ENCODE measurements at regions not wholly inside any gene's neighbourhood (a gene's known extent, or its start where the extent isn't known, plus 50 kb on each side); places are given as distances from the start of the nearest gene placed in this dataset.

DNA sequence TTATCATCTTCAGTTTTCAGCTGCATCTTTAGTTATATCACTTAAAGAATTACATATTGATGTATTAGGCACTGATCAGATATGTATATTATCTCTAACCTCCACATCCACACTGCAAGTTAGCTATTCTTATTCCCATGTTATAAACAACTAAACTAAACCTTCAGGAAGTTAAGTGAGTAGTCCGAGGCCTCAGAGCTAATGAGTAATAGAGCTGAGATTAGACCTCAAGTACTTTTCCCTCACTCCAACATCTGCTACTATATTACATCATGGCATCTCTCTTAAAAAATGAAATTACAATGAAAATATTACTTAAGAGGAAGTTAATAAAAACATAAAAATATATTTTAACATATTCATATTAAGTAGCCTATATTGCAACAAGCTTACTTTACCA is 183.6 kb upstream of the MAP2 start:
- no peaks in the 10 kb centered on the region for H3K27me3 ChIP-seq (ENCODE audit: control insufficient read depth in 4 of 4, insufficient read depth in 4 of 4, low read length in 3 of 4)
- no peak overlapping the region for H3K9ac ChIP-seq (ENCODE audit: low read depth in 1 of 2, low read length in 2 of 2)
- WGBS, result 62% methylated on average over 1 of the region's 1 CpG
- DNase-seq (ENCODE audit: low spot score), result no peak
- no peaks in the 10 kb centered on the region for H3K4me1 ChIP-seq (ENCODE audit: control insufficient read depth in 4 of 4, insufficient read depth in 4 of 4, low read length in 3 of 4)
- no peaks in the 10 kb centered on the region for H3K36me3 ChIP-seq (ENCODE audit: control insufficient read depth in 4 of 4, insufficient read depth in 3 of 4, low read depth in 1 of 4, low read length in 3 of 4)
- H3K9me3 ChIP-seq (ENCODE audit: control insufficient read depth in 4 of 4, low read length in 3 of 4), result peaks cover 0 to 7% (median 2%) of the 10 kb centered on the region in 4 donors
- H3K27ac ChIP-seq (ENCODE audit: low read depth in 1 of 2, low read length in 2 of 2), result no peak overlapping the region
- TF ChIP-seq FOXA1 (IDR thresholded peaks at IDR 0.05) (no peak), GABPA (IDR thresholded peaks at IDR 0.05 in 1 of 2, conservative IDR thresholded peaks at IDR 0.05 in 1 of 2) (no peak), NR2F2 (IDR thresholded peaks at IDR 0.05) (no peak), JUND (IDR thresholded peaks at IDR 0.05) (no peak), HNF4G (IDR thresholded peaks at IDR 0.05) (no peak), FOXA2 (IDR thresholded peaks at IDR 0.05) (no peak), HNF4A (conservative IDR thresholded peaks at IDR 0.05) (no peak), YY1 (IDR thresholded peaks at IDR 0.05) (no peak), RXRA (IDR thresholded peaks at IDR 0.05) (no peak), RAD21 (IDR thresholded peaks at IDR 0.05) (no peak), SP1 (IDR thresholded peaks at IDR 0.05) (no peak), EGR1 (IDR thresholded peaks at IDR 0.05; ENCODE audit: low read depth in 2 of 2) (no peak)
- TF ChIP-seq, protein P1, sequence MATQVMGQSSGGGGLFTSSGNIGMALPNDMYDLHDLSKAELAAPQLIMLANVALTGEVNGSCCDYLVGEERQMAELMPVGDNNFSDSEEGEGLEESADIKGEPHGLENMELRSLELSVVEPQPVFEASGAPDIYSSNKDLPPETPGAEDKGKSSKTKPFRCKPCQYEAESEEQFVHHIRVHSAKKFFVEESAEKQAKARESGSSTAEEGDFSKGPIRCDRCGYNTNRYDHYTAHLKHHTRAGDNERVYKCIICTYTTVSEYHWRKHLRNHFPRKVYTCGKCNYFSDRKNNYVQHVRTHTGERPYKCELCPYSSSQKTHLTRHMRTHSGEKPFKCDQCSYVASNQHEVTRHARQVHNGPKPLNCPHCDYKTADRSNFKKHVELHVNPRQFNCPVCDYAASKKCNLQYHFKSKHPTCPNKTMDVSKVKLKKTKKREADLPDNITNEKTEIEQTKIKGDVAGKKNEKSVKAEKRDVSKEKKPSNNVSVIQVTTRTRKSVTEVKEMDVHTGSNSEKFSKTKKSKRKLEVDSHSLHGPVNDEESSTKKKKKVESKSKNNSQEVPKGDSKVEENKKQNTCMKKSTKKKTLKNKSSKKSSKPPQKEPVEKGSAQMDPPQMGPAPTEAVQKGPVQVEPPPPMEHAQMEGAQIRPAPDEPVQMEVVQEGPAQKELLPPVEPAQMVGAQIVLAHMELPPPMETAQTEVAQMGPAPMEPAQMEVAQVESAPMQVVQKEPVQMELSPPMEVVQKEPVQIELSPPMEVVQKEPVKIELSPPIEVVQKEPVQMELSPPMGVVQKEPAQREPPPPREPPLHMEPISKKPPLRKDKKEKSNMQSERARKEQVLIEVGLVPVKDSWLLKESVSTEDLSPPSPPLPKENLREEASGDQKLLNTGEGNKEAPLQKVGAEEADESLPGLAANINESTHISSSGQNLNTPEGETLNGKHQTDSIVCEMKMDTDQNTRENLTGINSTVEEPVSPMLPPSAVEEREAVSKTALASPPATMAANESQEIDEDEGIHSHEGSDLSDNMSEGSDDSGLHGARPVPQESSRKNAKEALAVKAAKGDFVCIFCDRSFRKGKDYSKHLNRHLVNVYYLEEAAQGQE (IDR thresholded peaks at IDR 0.05), result no peak
- TF ChIP-seq, protein P2, sequence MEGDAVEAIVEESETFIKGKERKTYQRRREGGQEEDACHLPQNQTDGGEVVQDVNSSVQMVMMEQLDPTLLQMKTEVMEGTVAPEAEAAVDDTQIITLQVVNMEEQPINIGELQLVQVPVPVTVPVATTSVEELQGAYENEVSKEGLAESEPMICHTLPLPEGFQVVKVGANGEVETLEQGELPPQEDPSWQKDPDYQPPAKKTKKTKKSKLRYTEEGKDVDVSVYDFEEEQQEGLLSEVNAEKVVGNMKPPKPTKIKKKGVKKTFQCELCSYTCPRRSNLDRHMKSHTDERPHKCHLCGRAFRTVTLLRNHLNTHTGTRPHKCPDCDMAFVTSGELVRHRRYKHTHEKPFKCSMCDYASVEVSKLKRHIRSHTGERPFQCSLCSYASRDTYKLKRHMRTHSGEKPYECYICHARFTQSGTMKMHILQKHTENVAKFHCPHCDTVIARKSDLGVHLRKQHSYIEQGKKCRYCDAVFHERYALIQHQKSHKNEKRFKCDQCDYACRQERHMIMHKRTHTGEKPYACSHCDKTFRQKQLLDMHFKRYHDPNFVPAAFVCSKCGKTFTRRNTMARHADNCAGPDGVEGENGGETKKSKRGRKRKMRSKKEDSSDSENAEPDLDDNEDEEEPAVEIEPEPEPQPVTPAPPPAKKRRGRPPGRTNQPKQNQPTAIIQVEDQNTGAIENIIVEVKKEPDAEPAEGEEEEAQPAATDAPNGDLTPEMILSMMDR (IDR thresholded peaks at IDR 0.05; ENCODE audit: low read depth, low read length, missing input control), result no peak
- TF ChIP-seq, protein P3, sequence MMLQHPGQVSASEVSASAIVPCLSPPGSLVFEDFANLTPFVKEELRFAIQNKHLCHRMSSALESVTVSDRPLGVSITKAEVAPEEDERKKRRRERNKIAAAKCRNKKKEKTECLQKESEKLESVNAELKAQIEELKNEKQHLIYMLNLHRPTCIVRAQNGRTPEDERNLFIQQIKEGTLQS (IDR thresholded peaks at IDR 0.05), result no peak
- TF ChIP-seq, protein P4, sequence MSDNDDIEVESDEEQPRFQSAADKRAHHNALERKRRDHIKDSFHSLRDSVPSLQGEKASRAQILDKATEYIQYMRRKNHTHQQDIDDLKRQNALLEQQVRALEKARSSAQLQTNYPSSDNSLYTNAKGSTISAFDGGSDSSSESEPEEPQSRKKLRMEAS (IDR thresholded peaks at IDR 0.05), result no peak
- TF ChIP-seq, protein P5, sequence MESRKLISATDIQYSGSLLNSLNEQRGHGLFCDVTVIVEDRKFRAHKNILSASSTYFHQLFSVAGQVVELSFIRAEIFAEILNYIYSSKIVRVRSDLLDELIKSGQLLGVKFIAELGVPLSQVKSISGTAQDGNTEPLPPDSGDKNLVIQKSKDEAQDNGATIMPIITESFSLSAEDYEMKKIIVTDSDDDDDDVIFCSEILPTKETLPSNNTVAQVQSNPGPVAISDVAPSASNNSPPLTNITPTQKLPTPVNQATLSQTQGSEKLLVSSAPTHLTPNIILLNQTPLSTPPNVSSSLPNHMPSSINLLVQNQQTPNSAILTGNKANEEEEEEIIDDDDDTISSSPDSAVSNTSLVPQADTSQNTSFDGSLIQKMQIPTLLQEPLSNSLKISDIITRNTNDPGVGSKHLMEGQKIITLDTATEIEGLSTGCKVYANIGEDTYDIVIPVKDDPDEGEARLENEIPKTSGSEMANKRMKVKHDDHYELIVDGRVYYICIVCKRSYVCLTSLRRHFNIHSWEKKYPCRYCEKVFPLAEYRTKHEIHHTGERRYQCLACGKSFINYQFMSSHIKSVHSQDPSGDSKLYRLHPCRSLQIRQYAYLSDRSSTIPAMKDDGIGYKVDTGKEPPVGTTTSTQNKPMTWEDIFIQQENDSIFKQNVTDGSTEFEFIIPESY (IDR thresholded peaks at IDR 0.05), result no peak
- no peak overlapping the region for H3K4me3 ChIP-seq (ENCODE audit: low read depth in 1 of 3, low read length in 3 of 3)

DNA sequence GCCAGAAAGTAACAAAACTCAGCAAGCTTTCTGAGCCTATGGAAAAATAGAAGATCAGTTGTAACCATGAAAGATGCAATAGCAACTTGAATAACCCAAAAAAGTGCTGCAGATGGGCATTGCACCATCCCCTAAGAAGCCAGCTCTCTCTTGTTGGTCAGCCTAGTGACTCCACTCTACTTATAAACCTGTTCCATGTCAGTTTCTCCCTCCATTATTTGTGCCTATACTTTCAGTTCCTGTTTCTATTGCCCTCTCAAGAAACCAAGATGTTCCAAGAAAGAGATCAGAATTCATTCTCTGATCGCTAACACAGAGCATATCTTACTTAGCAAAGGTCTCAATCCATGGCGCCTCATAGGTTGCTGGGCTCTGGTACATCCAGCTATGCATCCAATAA is 170.3 kb upstream of the MAP2 start:
- WGBS, result 63% methylated on average over 2 of the region's 2 CpGs
- H3K27me3 ChIP-seq (ENCODE audit: control insufficient read depth in 4 of 4, insufficient read depth in 4 of 4, low read length in 3 of 4), result no peaks in the 10 kb centered on the region
- no peak overlapping the region for H3K27ac ChIP-seq (ENCODE audit: low read depth in 1 of 2, low read length in 2 of 2)
- H3K36me3 ChIP-seq (ENCODE audit: control insufficient read depth in 4 of 4, insufficient read depth in 3 of 4, low read depth in 1 of 4, low read length in 3 of 4), result no peaks in the 10 kb centered on the region
- no peak for DNase-seq (ENCODE audit: low spot score)
- H3K9ac ChIP-seq (ENCODE audit: low read depth in 1 of 2, low read length in 2 of 2), result no peak overlapping the region
- no peak for TF ChIP-seq EGR1 (IDR thresholded peaks at IDR 0.05; ENCODE audit: low read depth in 2 of 2)
- TF ChIP-seq NR2F2 (IDR thresholded peaks at IDR 0.05), result no peak
- no peak for TF ChIP-seq RAD21 (IDR thresholded peaks at IDR 0.05)
- TF ChIP-seq RXRA (IDR thresholded peaks at IDR 0.05), result no peak
- TF ChIP-seq FOXA1 (IDR thresholded peaks at IDR 0.05), result no peak
- TF ChIP-seq HNF4A (conservative IDR thresholded peaks at IDR 0.05), result no peak
- no peaks in the 10 kb centered on the region for H3K4me1 ChIP-seq (ENCODE audit: control insufficient read depth in 4 of 4, insufficient read depth in 4 of 4, low read length in 3 of 4)
- H3K4me3 ChIP-seq (ENCODE audit: low read depth in 1 of 3, low read length in 3 of 3), result no peak overlapping the region
- no peaks in the 10 kb centered on the region for H3K9me3 ChIP-seq (ENCODE audit: control insufficient read depth in 4 of 4, low read length in 3 of 4)
